Lower lobe of right lung (tissue), 2 donors: ENCODE measurements at regions not wholly inside any gene's neighbourhood (a gene's known extent, or its start where the extent isn't known, plus 50 kb on each side); places are given as distances from the start of the nearest gene placed in this dataset.

Experiments
- ATAC-seq, 2 donors: fragments of 200-7000 bp; cut with Tn5 transposase; one replicate each; pipeline ENCODE4 v1.9.1; 2020 to 2022; ENCODE audit warnings: mild to moderate bottlenecking in 2 of 2, moderate library complexity in 2 of 2
- DNase-seq: peaks from one replicate; pipeline ENCODE4 v3.0.0-alpha.2; 2020
- H3K27ac ChIP-seq: fragments of 200-600 bp; one replicate; pipeline ENCODE4 v1.8.0; 2022
- H3K27me3 ChIP-seq: fragments of 200-600 bp; one replicate; pipeline ENCODE4 v1.8.0; 2022; ENCODE audit warnings: low read depth
- H3K36me3 ChIP-seq: fragments of 200-600 bp; one replicate; pipeline ENCODE4 v1.8.0; 2022; ENCODE audit warnings: mild to moderate bottlenecking
- H3K4me1 ChIP-seq: fragments of 200-600 bp; one replicate; pipeline ENCODE4 v1.8.0; 2022
- H3K4me3 ChIP-seq: fragments of 200-600 bp; one replicate; pipeline ENCODE4 v1.8.0; 2022; ENCODE audit warnings: mild to moderate bottlenecking
- H3K9me3 ChIP-seq: fragments of 200-600 bp; one replicate; pipeline ENCODE4 v1.8.0; 2022
- CTCF ChIP-seq: fragments of 200-600 bp; IDR thresholded peaks from one replicate; pipeline ENCODE4 v1.8.0; 2022; ENCODE audit warnings: antibody characterized with exemption, mild to moderate bottlenecking
- intact Hi-C: fragments of 100-400 bp; cut with DNase I; formaldehyde crosslinking; loops from one replicate; pipeline ENCODE4 v1.11.0; 2022
- donor health status: DM: no; HTN: yes; CAD: no; lungs with severe emphysema.

GRCh38 chr2:6454286-6454990 is 411.3 kb downstream of the CMPK2 start:
- no peak for TF ChIP-seq CTCF
- Histone ChIP-seq H3K4me1 (no peaks in the 10 kb centered on the region), H3K36me3 (no peaks in the 10 kb centered on the region), H3K27ac (no peak overlapping the region), H3K9me3 (no peaks in the 10 kb centered on the region), H3K27me3 (no peaks in the 10 kb centered on the region), H3K4me3 (no peak overlapping the region)
- DNase-seq, result no peak
- no peak for ATAC-seq
- intact Hi-C loops, result no loop called here

GRCh38 chr2:6459138-6459537 is 406.6 kb downstream of the CMPK2 start:
- no peaks in the 10 kb centered on the region for H3K9me3 ChIP-seq
- no peaks in the 10 kb centered on the region for H3K4me1 ChIP-seq
- H3K4me3 ChIP-seq, result no peak overlapping the region
- H3K27ac ChIP-seq, result no peak overlapping the region
- ATAC-seq (peak; percentile 14 to 30), DNase-seq (no peak)
- H3K27me3 ChIP-seq, result no peaks in the 10 kb centered on the region
- intact Hi-C loops, result no loop called here
- no peaks in the 10 kb centered on the region for H3K36me3 ChIP-seq
- no peak for TF ChIP-seq CTCF

- Histone ChIP-seq H3K36me3 (no peaks in the 10 kb centered on the region), H3K27ac (no peak overlapping the region), H3K4me3 (no peak overlapping the region), H3K9me3 (no peaks in the 10 kb centered on the region), H3K27me3 (no peaks in the 10 kb centered on the region), H3K4me1 (no peaks in the 10 kb centered on the region)
- no peak for TF ChIP-seq CTCF
- ATAC-seq (peak; percentile 69 to 76), DNase-seq (no peak)
- intact Hi-C loops, result no loop called here
Measured at GRCh38 chr2:6470518-6470917, 395.2 kb downstream of the CMPK2 start.

- H3K9me3 ChIP-seq, result no peaks in the 10 kb centered on the region
- H3K4me3 ChIP-seq, result no peak overlapping the region
- H3K27me3 ChIP-seq, result no peaks in the 10 kb centered on the region
- ATAC-seq, result peak in 1 of 2 donors; percentile 57
- no peaks in the 10 kb centered on the region for H3K36me3 ChIP-seq
- no peak overlapping the region for H3K27ac ChIP-seq
- intact Hi-C loops, result no loop called here
- no peak for DNase-seq
- TF ChIP-seq CTCF, result no peak
- no peaks in the 10 kb centered on the region for H3K4me1 ChIP-seq
Measured at GRCh38 chr2:6471419-6471818, 394.3 kb downstream of the CMPK2 start.

GRCh38 chr2:6474161-6475140 is 391.3 kb downstream of the CMPK2 start:
- intact Hi-C loops, result no loop called here
- no peaks in the 10 kb centered on the region for H3K36me3 ChIP-seq
- no peak overlapping the region for H3K27ac ChIP-seq
- no peak for ATAC-seq
- no peak for TF ChIP-seq CTCF
- no peaks in the 10 kb centered on the region for H3K4me1 ChIP-seq
- no peak overlapping the region for H3K4me3 ChIP-seq
- H3K27me3 ChIP-seq, result no peaks in the 10 kb centered on the region
- H3K9me3 ChIP-seq, result no peaks in the 10 kb centered on the region
- no peak for DNase-seq
